HCT116 (cell line): ENCODE measurements at regions not wholly inside any gene's neighbourhood (a gene's known extent, or its start where the extent isn't known, plus 50 kb on each side); places are given as distances from the start of the nearest gene placed in this dataset.

Experiments used
- ATAC-seq: fragments of 200-7000 bp; cut with Tn5 transposase; 2 replicates; pipeline ENCODE4 v1.9.1; 2020; ENCODE audit warnings: mild to moderate bottlenecking, moderate library complexity
- BruUV-seq: library from RNA; stranded (reverse); fragments of 400-500 nt; replicated peaks from 2 replicates; lab custom pipeline; 2021; lab: Mats Ljungman, UMichigan
- CTCF ChIA-PET: fragments of 300-600 bp; sonication (Branson Sonifier 250); formaldehyde crosslinking; loops from one replicate; lab custom pipeline; 2021; ENCODE audit warnings: antibody characterized with exemption; lab: Charles Lee
- POLR2A ChIA-PET: fragments of 300-600, 350-600 bp; sonication (Branson Sonifier 250); formaldehyde crosslinking; loops from one replicate; lab custom pipeline; 2021; ENCODE audit warnings: antibody characterized with exemption; lab: Charles Lee
- RAD21 ChIA-PET, 2 experiments: fragments of 300-600 bp; sonication (Branson Sonifier 250); formaldehyde crosslinking; loops; one replicate each; lab custom pipeline; 2023; ENCODE audit warnings: low total read pairs in 2 of 2; ENCODE audit not compliant: uncharacterized antibody in 2 of 2, unreplicated experiment in 2 of 2, low non-redundant PET in 1 of 2; lab: Charles Lee
- DNase-seq: peaks from one replicate; pipeline ENCODE4 v3.0.0-alpha.2; 2010; ENCODE audit warnings: low read depth, low spot score
- H2AFZ ChIP-seq: fragments of 200-600 bp; shearing (Covaris generic), sonication (generic); 2 replicates; pipeline ENCODE4 v1.6.1; 2017; ENCODE audit warnings: low read depth, mixed run types, mixed read lengths, antibody characterized with exemption, low read length; ENCODE audit not compliant: poor library complexity, severe bottlenecking
- H3K27ac ChIP-seq: 2 replicates; pipeline ENCODE4 v1.5.1; 2012; ENCODE audit warnings: low read depth, low read length
- H3K27me3 ChIP-seq: fragments of 200-600 bp; sonication (generic); 2 replicates; pipeline ENCODE4 v1.6.1; 2016; ENCODE audit warnings: mixed run types, low read length, mixed read lengths; ENCODE audit not compliant: insufficient read depth
- H3K36me3 ChIP-seq, 2 experiments: fragments of 200-500 bp in 1 of 2; fragments of 200-600 bp in 1 of 2; sonication (Bioruptor generic) in 1 of 2; sonication (generic) in 1 of 2; 2 replicates each; pipeline versions ENCODE4 v1.5.1 to v1.6.1; 2014 to 2016; ENCODE audit warnings: low read length in 2 of 2, inconsistent platforms in 1 of 2, mixed read lengths in 1 of 2, mixed run types in 1 of 2; ENCODE audit not compliant: insufficient read depth in 2 of 2, control insufficient read depth in 1 of 2
- H3K4me1 ChIP-seq, 2 experiments: fragments of 200-600 bp in 1 of 2; sonication (generic) in 1 of 2; 2 replicates each; pipeline versions ENCODE4 v1.5.1 to v1.6.1; 2012 to 2017; ENCODE audit warnings: low read length in 2 of 2, inconsistent platforms in 1 of 2, mild to moderate bottlenecking in 1 of 2, mixed read lengths in 1 of 2, mixed run types in 1 of 2, moderate library complexity in 1 of 2; ENCODE audit not compliant: insufficient read depth in 2 of 2, control insufficient read depth in 1 of 2
- H3K4me2 ChIP-seq: fragments of 200-600 bp; sonication (generic); 2 replicates; pipeline ENCODE4 v1.6.1; 2017; ENCODE audit warnings: mixed run types, low read length, mixed read lengths
- H3K4me3 ChIP-seq, 2 experiments: fragments of 200-600 bp in 1 of 2; sonication (generic) in 1 of 2; replicated peaks in 1 of 2; 2 replicates each; pipeline ENCODE4 v1.5.1; 2011 to 2016; ENCODE audit warnings: low read length in 2 of 2, control low read depth in 1 of 2, low read depth in 1 of 2, mild to moderate bottlenecking in 1 of 2, mixed read lengths in 1 of 2, mixed run types in 1 of 2
- H3K79me2 ChIP-seq: fragments of 200-600 bp; sonication (generic); 2 replicates; pipeline ENCODE4 v1.6.1; 2017; ENCODE audit warnings: mild to moderate bottlenecking, mixed run types, low read length, moderate library complexity, mixed read lengths; ENCODE audit not compliant: insufficient read depth
- H3K9ac ChIP-seq: fragments of 200-600 bp; sonication (generic); 2 replicates; pipeline ENCODE4 v1.6.1; 2016; ENCODE audit warnings: low read length, mixed read lengths
- H3K9me2 ChIP-seq: fragments of 200-600 bp; sonication (generic), shearing (Covaris generic); 2 replicates; pipeline ENCODE4 v1.6.1; 2017; ENCODE audit warnings: mixed run types, mild to moderate bottlenecking, moderate library complexity; ENCODE audit not compliant: insufficient read depth
- H3K9me3 ChIP-seq, 2 experiments: fragments of 200-500 bp in 1 of 2; fragments of 200-600 bp in 1 of 2; sonication (Bioruptor generic) in 1 of 2; sonication (generic) in 1 of 2; 2 replicates each; pipeline ENCODE4 v1.6.1; 2014 to 2017; ENCODE audit warnings: low read length in 2 of 2, mixed read lengths in 2 of 2, inconsistent platforms in 1 of 2, low read depth in 1 of 2, mild to moderate bottlenecking in 1 of 2, mixed run types in 1 of 2, moderate library complexity in 1 of 2; ENCODE audit not compliant: control insufficient read depth in 1 of 2, insufficient read depth in 1 of 2
- H4K20me1 ChIP-seq: fragments of 200-600 bp; sonication (generic), shearing (Covaris generic); 2 replicates; pipeline ENCODE4 v1.6.1; 2017; ENCODE audit warnings: mixed run types, mild to moderate bottlenecking, moderate library complexity; ENCODE audit not compliant: insufficient read depth
- CTCF ChIP-seq, 3 experiments: fragments of 200-600 bp in 1 of 3; sonication (generic) in 1 of 3; IDR thresholded peaks in 2 of 3; conservative IDR thresholded peaks in 1 of 3; 2 replicates each; pipeline ENCODE4 v1.5.1; 2012 to 2017; ENCODE audit warnings: low read depth in 2 of 3, low read length in 2 of 3, antibody characterized with exemption in 1 of 3, borderline replicate concordance in 1 of 3, control low read depth in 1 of 3, mild to moderate bottlenecking in 1 of 3, mixed read lengths in 1 of 3, mixed run types in 1 of 3, moderate library complexity in 1 of 3; ENCODE audit not compliant: insufficient read depth in 1 of 3
- ELF1 ChIP-seq: IDR thresholded peaks from 2 replicates; pipeline ENCODE4 v1.6.1; 2012; ENCODE audit warnings: low read depth, borderline replicate concordance
- FOSL1 ChIP-seq: IDR thresholded peaks from 2 replicates; pipeline ENCODE4 v1.6.1; 2012; ENCODE audit warnings: low read depth
- POLR2A ChIP-seq: IDR thresholded peaks from 2 replicates; pipeline ENCODE4 v1.7.0; 2011; ENCODE audit warnings: borderline replicate concordance; ENCODE audit not compliant: insufficient read depth, insufficient read length; ENCODE audit errors: extremely low read depth
- POLR2AphosphoS5 ChIP-seq: IDR thresholded peaks from 2 replicates; pipeline ENCODE4 v1.6.1; 2011; ENCODE audit warnings: mild to moderate bottlenecking, low read depth, low read length, moderate library complexity
- RAD21 ChIP-seq: IDR thresholded peaks from 2 replicates; pipeline ENCODE4 v1.6.1; 2012; ENCODE audit warnings: low read depth, mild to moderate bottlenecking
- SIN3A ChIP-seq: IDR thresholded peaks from 2 replicates; pipeline ENCODE4 v1.6.1; 2012; ENCODE audit warnings: low read depth
- SRF ChIP-seq: IDR thresholded peaks from 2 replicates; pipeline ENCODE4 v1.6.1; 2012; ENCODE audit warnings: low read depth
- ZFX ChIP-seq: fragments of 450-650 bp; IDR thresholded peaks from 2 replicates; pipeline ENCODE4 v1.6.1; 2017
- intact Hi-C: fragments of 100-400 bp; cut with micrococcal nuclease; formaldehyde crosslinking; loops from 2 replicates; pipeline ENCODE4 v1.10.0; 2022
- TF ChIP-seq, protein P1 (sequence below): IDR thresholded peaks from 2 replicates; pipeline ENCODE4 v1.6.1; 2012

DNA sequence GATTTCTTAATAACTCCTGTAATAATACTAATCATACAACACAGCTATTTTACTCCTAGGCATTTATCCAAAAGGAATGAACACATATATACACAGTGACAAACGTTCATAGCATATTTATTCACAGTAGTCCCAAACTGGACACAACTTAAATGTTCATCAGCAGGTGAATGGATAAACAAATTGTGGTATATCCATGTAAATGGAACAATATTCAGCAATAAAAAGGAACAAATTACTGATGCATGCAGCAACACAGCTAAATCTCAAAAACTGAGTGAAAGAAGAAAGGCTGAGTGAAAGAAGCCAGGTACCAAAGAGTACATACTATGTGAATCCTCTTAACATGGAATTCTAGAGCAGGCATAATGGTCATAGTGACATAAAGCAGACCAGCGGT, 242.7 kb upstream of the USP24 start:
- POLR2A ChIA-PET, result no interaction called here
- RAD21 ChIA-PET, result no interaction called here
- DNase-seq, result no peak

More for the DNA sequence above, 242.7 kb upstream of the USP24 start:
- Histone ChIP-seq H3K27me3 (no peaks in the 10 kb centered on the region), H3K4me1 (no peaks in the 10 kb centered on the region), H4K20me1 (no peaks in the 10 kb centered on the region), H3K36me3 (no peaks in the 10 kb centered on the region), H3K9me2 (no peaks in the 10 kb centered on the region), H3K9me3 (no peaks in the 10 kb centered on the region), H3K79me2 (no peaks in the 10 kb centered on the region), H3K27ac (no peak overlapping the region), H2AFZ (no peak overlapping the region), H3K9ac (no peak overlapping the region), H3K4me2 (no peak overlapping the region), H3K4me3 (no peak overlapping the region)
- no TSS peak for BruUV-seq
- intact Hi-C loops, result no loop called here
- ATAC-seq, result no peak
- CTCF ChIA-PET, result no interaction called here
- TF ChIP-seq RAD21 (no peak), SRF (no peak), CTCF (IDR thresholded peaks at IDR 0.05 in 2 of 3, conservative IDR thresholded peaks at IDR 0.05 in 1 of 3; ENCODE audit: borderline replicate concordance in 1 of 3, insufficient read depth in 1 of 3, low read depth in 2 of 3, low read length in 2 of 3) (no peak), SIN3A (no peak), POLR2AphosphoS5 (no peak), ELF1 (no peak), FOSL1 (no peak), ZFX (no peak), POLR2A (no peak)
- TF ChIP-seq, protein P1, sequence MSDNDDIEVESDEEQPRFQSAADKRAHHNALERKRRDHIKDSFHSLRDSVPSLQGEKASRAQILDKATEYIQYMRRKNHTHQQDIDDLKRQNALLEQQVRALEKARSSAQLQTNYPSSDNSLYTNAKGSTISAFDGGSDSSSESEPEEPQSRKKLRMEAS, result no peak
